ENCODE measurements at regions not wholly inside any gene's neighbourhood (a gene's known extent, or its start where the extent isn't known, plus 50 kb on each side); places are given as distances from the start of the nearest gene placed in this dataset.

GRCh38 chr1:22284906-22285548 is 142.1 kb upstream of the WNT4 start:
- POLR2A ChIA-PET = no interaction called here
- CTCF ChIA-PET = no interaction called here
- no peak for DNase-seq (ENCODE audit: extremely low spot score)
- TF ChIP-seq FOXM1 (IDR thresholded peaks at IDR 0.05; ENCODE audit: borderline replicate concordance) = no peak
- no peak for TF ChIP-seq SP1 (IDR thresholded peaks at IDR 0.05)
- no peak for TF ChIP-seq HDGF (IDR thresholded peaks at IDR 0.05; ENCODE audit: borderline replicate concordance)
- TF ChIP-seq TARDBP (IDR thresholded peaks at IDR 0.05) = no peak
- TF ChIP-seq CTBP1 (IDR thresholded peaks at IDR 0.05; ENCODE audit: borderline replicate concordance) = no peak
- no peak for TF ChIP-seq FOXA1 (IDR thresholded peaks at IDR 0.05)
- TF ChIP-seq BHLHE40 (IDR thresholded peaks at IDR 0.05; ENCODE audit: borderline replicate concordance) = no peak
- no peak for TF ChIP-seq LEF1 (IDR thresholded peaks at IDR 0.05; ENCODE audit: borderline replicate concordance)
- TF ChIP-seq ARNT (IDR thresholded peaks at IDR 0.05) = no peak
- TF ChIP-seq SUZ12 (IDR thresholded peaks at IDR 0.05) = no peak
- TF ChIP-seq NFRKB (IDR thresholded peaks at IDR 0.05) = no peak
- TF ChIP-seq L3MBTL2 (conservative IDR thresholded peaks at IDR 0.05) = no peak
- TF ChIP-seq ELF4 (IDR thresholded peaks at IDR 0.05) = no peak
- no peak for TF ChIP-seq FOXK2 (IDR thresholded peaks at IDR 0.05)
- no peak for TF ChIP-seq PKNOX1 (IDR thresholded peaks at IDR 0.05)
- no peak for TF ChIP-seq ZNF384 (IDR thresholded peaks at IDR 0.05)

GRCh38 chr1:22285549-22286396 is 142.9 kb upstream of the WNT4 start:
- TF ChIP-seq L3MBTL2 (conservative IDR thresholded peaks at IDR 0.05) (no peak), SP1 (IDR thresholded peaks at IDR 0.05) (no peak), ZNF384 (IDR thresholded peaks at IDR 0.05) (no peak), NFRKB (IDR thresholded peaks at IDR 0.05) (no peak), SUZ12 (IDR thresholded peaks at IDR 0.05) (no peak), ELF4 (IDR thresholded peaks at IDR 0.05) (no peak), CTBP1 (IDR thresholded peaks at IDR 0.05; ENCODE audit: borderline replicate concordance) (no peak), FOXM1 (IDR thresholded peaks at IDR 0.05; ENCODE audit: borderline replicate concordance) (no peak), FOXK2 (IDR thresholded peaks at IDR 0.05) (no peak), LEF1 (IDR thresholded peaks at IDR 0.05; ENCODE audit: borderline replicate concordance) (no peak), BHLHE40 (IDR thresholded peaks at IDR 0.05; ENCODE audit: borderline replicate concordance) (no peak), ARNT (IDR thresholded peaks at IDR 0.05) (no peak), FOXA1 (IDR thresholded peaks at IDR 0.05) (no peak), HDGF (IDR thresholded peaks at IDR 0.05; ENCODE audit: borderline replicate concordance) (no peak), TARDBP (IDR thresholded peaks at IDR 0.05) (no peak), PKNOX1 (IDR thresholded peaks at IDR 0.05) (no peak)
- CTCF ChIA-PET = no interaction called here
- POLR2A ChIA-PET = no interaction called here
- DNase-seq (ENCODE audit: extremely low spot score) = no peak

- ChIA-PET POLR2A (no interaction called here), CTCF (no interaction called here)
- DNase-seq (ENCODE audit: extremely low spot score) = no peak
- TF ChIP-seq SP1 (IDR thresholded peaks at IDR 0.05) (no peak), FOXM1 (IDR thresholded peaks at IDR 0.05; ENCODE audit: borderline replicate concordance) (no peak), SUZ12 (IDR thresholded peaks at IDR 0.05) (no peak), BHLHE40 (IDR thresholded peaks at IDR 0.05; ENCODE audit: borderline replicate concordance) (no peak), NFRKB (IDR thresholded peaks at IDR 0.05) (no peak)
Measured at GRCh38 chr1:22286491-22286890, 143.6 kb upstream of the WNT4 start.

GRCh38 chr1:22287273-22287672 is 144.4 kb upstream of the WNT4 start:
- POLR2A ChIA-PET = no interaction called here
- TF ChIP-seq SUZ12 (IDR thresholded peaks at IDR 0.05) = no peak
- no peak for TF ChIP-seq ELF4 (IDR thresholded peaks at IDR 0.05)
- no peak for TF ChIP-seq CTBP1 (IDR thresholded peaks at IDR 0.05; ENCODE audit: borderline replicate concordance)
- TF ChIP-seq HDGF (IDR thresholded peaks at IDR 0.05; ENCODE audit: borderline replicate concordance) = no peak
- CTCF ChIA-PET = no interaction called here
- no peak for DNase-seq (ENCODE audit: extremely low spot score)

GRCh38 chr1:22287946-22288520 is 145.1 kb upstream of the WNT4 start:
- no peak for DNase-seq (ENCODE audit: extremely low spot score)
- ChIA-PET POLR2A (no interaction called here), CTCF (no interaction called here)
- TF ChIP-seq SUZ12 (IDR thresholded peaks at IDR 0.05) = no peak
- no peak for TF ChIP-seq FOXM1 (IDR thresholded peaks at IDR 0.05; ENCODE audit: borderline replicate concordance)
- no peak for TF ChIP-seq LEF1 (IDR thresholded peaks at IDR 0.05; ENCODE audit: borderline replicate concordance)
- no peak for TF ChIP-seq TARDBP (IDR thresholded peaks at IDR 0.05)
- TF ChIP-seq CTBP1 (IDR thresholded peaks at IDR 0.05; ENCODE audit: borderline replicate concordance) = no peak
- TF ChIP-seq SP1 (IDR thresholded peaks at IDR 0.05) = no peak
- no peak for TF ChIP-seq ELF4 (IDR thresholded peaks at IDR 0.05)
- TF ChIP-seq FOXA1 (IDR thresholded peaks at IDR 0.05) = no peak
- no peak for TF ChIP-seq HDGF (IDR thresholded peaks at IDR 0.05; ENCODE audit: borderline replicate concordance)
- no peak for TF ChIP-seq ARNT (IDR thresholded peaks at IDR 0.05)
- no peak for TF ChIP-seq NFRKB (IDR thresholded peaks at IDR 0.05)
- no peak for TF ChIP-seq L3MBTL2 (conservative IDR thresholded peaks at IDR 0.05)
- TF ChIP-seq BHLHE40 (IDR thresholded peaks at IDR 0.05; ENCODE audit: borderline replicate concordance) = no peak

GRCh38 chr1:22288593-22289241 is 145.8 kb upstream of the WNT4 start:
- ChIA-PET CTCF (no interaction called here), POLR2A (no interaction called here)
- no peak for DNase-seq (ENCODE audit: extremely low spot score)
- TF ChIP-seq PKNOX1 (IDR thresholded peaks at IDR 0.05) (no peak), FOXK2 (IDR thresholded peaks at IDR 0.05) (no peak), ARNT (IDR thresholded peaks at IDR 0.05) (no peak), L3MBTL2 (conservative IDR thresholded peaks at IDR 0.05) (no peak), LEF1 (IDR thresholded peaks at IDR 0.05; ENCODE audit: borderline replicate concordance) (no peak), HDGF (IDR thresholded peaks at IDR 0.05; ENCODE audit: borderline replicate concordance) (no peak), SP1 (IDR thresholded peaks at IDR 0.05) (no peak), ZNF384 (IDR thresholded peaks at IDR 0.05) (no peak), CTBP1 (IDR thresholded peaks at IDR 0.05; ENCODE audit: borderline replicate concordance) (no peak), NFRKB (IDR thresholded peaks at IDR 0.05) (no peak), TARDBP (IDR thresholded peaks at IDR 0.05) (no peak), FOXA1 (IDR thresholded peaks at IDR 0.05) (no peak), SUZ12 (IDR thresholded peaks at IDR 0.05) (no peak)
